ENCODE measurements at regions not wholly inside any gene's neighbourhood (a gene's known extent, or its start where the extent isn't known, plus 50 kb on each side); places are given as distances from the start of the nearest gene placed in this dataset.
"Not testable (repeated sequence)": the region's sequence is repeated elsewhere in the genome, so short reads cannot be mapped to it uniquely, and the experiment has no call there.

GRCh38 chr16:16933861-16934260, 536.9 kb downstream of the XYLT1 start:
- H3K36me3 Mint-ChIP-seq (ENCODE audit: unreplicated experiment) = no peaks in the 10 kb centered on the region
- no peak overlapping the region for H3K4me3 Mint-ChIP-seq (ENCODE audit: unreplicated experiment)
- TF ChIP-seq, protein P1, sequence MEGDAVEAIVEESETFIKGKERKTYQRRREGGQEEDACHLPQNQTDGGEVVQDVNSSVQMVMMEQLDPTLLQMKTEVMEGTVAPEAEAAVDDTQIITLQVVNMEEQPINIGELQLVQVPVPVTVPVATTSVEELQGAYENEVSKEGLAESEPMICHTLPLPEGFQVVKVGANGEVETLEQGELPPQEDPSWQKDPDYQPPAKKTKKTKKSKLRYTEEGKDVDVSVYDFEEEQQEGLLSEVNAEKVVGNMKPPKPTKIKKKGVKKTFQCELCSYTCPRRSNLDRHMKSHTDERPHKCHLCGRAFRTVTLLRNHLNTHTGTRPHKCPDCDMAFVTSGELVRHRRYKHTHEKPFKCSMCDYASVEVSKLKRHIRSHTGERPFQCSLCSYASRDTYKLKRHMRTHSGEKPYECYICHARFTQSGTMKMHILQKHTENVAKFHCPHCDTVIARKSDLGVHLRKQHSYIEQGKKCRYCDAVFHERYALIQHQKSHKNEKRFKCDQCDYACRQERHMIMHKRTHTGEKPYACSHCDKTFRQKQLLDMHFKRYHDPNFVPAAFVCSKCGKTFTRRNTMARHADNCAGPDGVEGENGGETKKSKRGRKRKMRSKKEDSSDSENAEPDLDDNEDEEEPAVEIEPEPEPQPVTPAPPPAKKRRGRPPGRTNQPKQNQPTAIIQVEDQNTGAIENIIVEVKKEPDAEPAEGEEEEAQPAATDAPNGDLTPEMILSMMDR (IDR thresholded peaks at IDR 0.05; ENCODE audit: partially characterized antibody, unreplicated experiment) = no peak
- H3K4me1 Mint-ChIP-seq (ENCODE audit: low read depth, unreplicated experiment) = no peaks in the 10 kb centered on the region
- H3K27me3 Mint-ChIP-seq (ENCODE audit: unreplicated experiment) = peaks cover 2% of the 10 kb centered on the region
- no peak overlapping the region for H3K27ac Mint-ChIP-seq (ENCODE audit: unreplicated experiment)
- no peak for DNase-seq
- H3K9me3 Mint-ChIP-seq (ENCODE audit: unreplicated experiment) = no peaks in the 10 kb centered on the region

DNA sequence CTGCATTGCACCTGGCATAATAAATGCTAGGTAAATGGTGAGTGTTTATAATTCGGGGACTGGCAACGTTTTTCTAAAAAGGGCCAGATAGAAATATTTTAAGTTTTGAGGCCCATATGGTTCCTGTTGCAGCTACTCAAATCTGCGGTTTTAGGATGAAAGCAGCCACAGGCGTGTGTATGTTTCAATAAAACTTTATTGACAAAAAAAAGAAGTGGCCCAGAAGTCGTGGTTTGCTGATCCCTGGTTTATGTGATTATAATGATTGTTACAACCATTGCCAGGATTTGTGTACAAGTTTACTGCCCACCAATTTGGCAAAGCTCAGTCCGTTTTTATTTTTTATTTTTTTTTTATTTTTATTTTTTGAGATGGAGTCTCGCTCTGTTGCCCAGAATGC, 536.1 kb downstream of the XYLT1 start:
- H3K4me3 Mint-ChIP-seq (ENCODE audit: unreplicated experiment) = no peak overlapping the region
- H3K27ac Mint-ChIP-seq (ENCODE audit: unreplicated experiment) = no peak overlapping the region
- peaks cover 2% of the 10 kb centered on the region for H3K27me3 Mint-ChIP-seq (ENCODE audit: unreplicated experiment)
- H3K36me3 Mint-ChIP-seq (ENCODE audit: unreplicated experiment) = no peaks in the 10 kb centered on the region
- TF ChIP-seq, protein P1 (IDR thresholded peaks at IDR 0.05; ENCODE audit: partially characterized antibody, unreplicated experiment) = no peak
- no peak for DNase-seq
- no peaks in the 10 kb centered on the region for H3K9me3 Mint-ChIP-seq (ENCODE audit: unreplicated experiment)
- no peaks in the 10 kb centered on the region for H3K4me1 Mint-ChIP-seq (ENCODE audit: low read depth, unreplicated experiment)

DNA sequence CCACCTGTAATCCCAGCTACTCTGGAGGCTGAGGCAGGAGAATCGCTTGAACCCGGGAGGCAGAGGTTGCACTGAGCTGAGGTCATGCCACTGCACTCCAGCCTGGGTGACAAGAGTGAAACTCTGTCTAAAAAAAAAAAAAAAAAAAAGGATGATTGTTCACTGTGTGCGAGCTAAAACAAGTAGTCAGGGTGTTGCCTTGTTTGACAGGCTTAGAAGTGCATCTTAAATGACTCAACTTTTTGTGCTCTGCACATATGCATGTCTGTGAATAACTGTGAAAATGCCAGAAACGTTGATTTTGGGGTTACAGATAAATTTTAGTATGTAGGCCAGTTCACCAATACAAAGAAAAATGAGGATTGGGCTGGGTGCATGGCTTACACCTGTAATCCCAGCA, 534.9 kb downstream of the XYLT1 start:
- H3K4me3 Mint-ChIP-seq (ENCODE audit: unreplicated experiment); H3K27me3 Mint-ChIP-seq (ENCODE audit: unreplicated experiment); H3K27ac Mint-ChIP-seq (ENCODE audit: unreplicated experiment); H3K9me3 Mint-ChIP-seq (ENCODE audit: unreplicated experiment); H3K4me1 Mint-ChIP-seq (ENCODE audit: low read depth, unreplicated experiment); H3K36me3 Mint-ChIP-seq (ENCODE audit: unreplicated experiment); DNase-seq: not testable (repeated sequence)

- Mint-ChIP-seq H3K27me3 (ENCODE audit: unreplicated experiment) (no peaks in the 10 kb centered on the region), H3K36me3 (ENCODE audit: unreplicated experiment) (no peaks in the 10 kb centered on the region)
- no peak for DNase-seq
Measured at GRCh38 chr16:16937576-16937975, 533.2 kb downstream of the XYLT1 start.

DNA sequence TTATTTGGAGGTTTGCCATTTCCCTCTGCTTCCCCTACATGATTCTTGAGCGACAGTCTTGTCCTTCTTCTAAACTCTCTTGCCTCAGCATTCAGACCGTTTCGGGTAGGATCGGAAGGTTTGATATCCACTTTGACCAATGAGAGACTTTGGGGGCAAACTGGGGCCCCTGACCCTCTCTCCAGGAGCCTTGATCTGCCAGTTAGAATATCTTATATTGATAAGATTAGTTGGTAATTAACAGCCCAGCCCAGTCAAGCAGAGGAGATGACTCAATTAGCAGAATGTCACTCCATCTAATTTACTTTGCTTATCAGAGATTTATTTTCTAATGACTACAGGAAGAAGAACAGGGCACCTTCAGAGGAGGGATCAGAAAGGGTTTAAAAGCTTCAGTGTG, 532.8 kb downstream of the XYLT1 start:
- Mint-ChIP-seq H3K4me3 (ENCODE audit: unreplicated experiment) (no peak overlapping the region), H3K27ac (ENCODE audit: unreplicated experiment) (no peak overlapping the region), H3K27me3 (ENCODE audit: unreplicated experiment) (no peaks in the 10 kb centered on the region), H3K9me3 (ENCODE audit: unreplicated experiment) (no peaks in the 10 kb centered on the region), H3K36me3 (ENCODE audit: unreplicated experiment) (no peaks in the 10 kb centered on the region), H3K4me1 (ENCODE audit: low read depth, unreplicated experiment) (no peaks in the 10 kb centered on the region)
- no peak for DNase-seq
- TF ChIP-seq, protein P1 (IDR thresholded peaks at IDR 0.05; ENCODE audit: partially characterized antibody, unreplicated experiment) = no peak

More at GRCh38 chr16:16937576-16937975, 533.2 kb downstream of the XYLT1 start:
- no peak overlapping the region for H3K27ac Mint-ChIP-seq (ENCODE audit: unreplicated experiment)
- H3K4me3 Mint-ChIP-seq (ENCODE audit: unreplicated experiment) = no peak overlapping the region
- H3K9me3 Mint-ChIP-seq (ENCODE audit: unreplicated experiment) = no peaks in the 10 kb centered on the region
- H3K4me1 Mint-ChIP-seq (ENCODE audit: low read depth, unreplicated experiment) = no peaks in the 10 kb centered on the region
- TF ChIP-seq, protein P1 (IDR thresholded peaks at IDR 0.05; ENCODE audit: partially characterized antibody, unreplicated experiment) = no peak

DNA sequence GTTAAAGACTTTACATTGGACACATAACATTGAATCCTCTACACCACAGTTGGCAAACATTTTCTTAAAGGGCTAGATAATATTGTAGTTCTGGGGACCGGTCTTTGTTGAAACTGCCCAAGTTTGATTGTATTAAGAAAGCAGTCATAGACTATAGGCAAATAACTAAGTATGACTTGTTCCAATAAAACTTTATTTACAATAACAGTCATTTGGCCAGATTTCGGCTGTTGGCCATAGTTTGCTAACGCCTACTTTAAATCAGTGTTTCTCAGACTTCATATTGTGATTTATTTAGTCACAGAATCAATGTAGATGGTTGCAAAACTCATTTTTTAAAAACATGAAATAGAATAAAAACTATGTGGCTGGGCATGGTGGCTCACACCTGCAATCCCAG, 531.8 kb downstream of the XYLT1 start:
- no peak for DNase-seq
- Mint-ChIP-seq H3K4me1 (ENCODE audit: low read depth, unreplicated experiment) (no peaks in the 10 kb centered on the region), H3K27ac (ENCODE audit: unreplicated experiment) (no peak overlapping the region), H3K27me3 (ENCODE audit: unreplicated experiment) (no peaks in the 10 kb centered on the region), H3K9me3 (ENCODE audit: unreplicated experiment) (no peaks in the 10 kb centered on the region), H3K36me3 (ENCODE audit: unreplicated experiment) (no peaks in the 10 kb centered on the region), H3K4me3 (ENCODE audit: unreplicated experiment) (no peak overlapping the region)
- TF ChIP-seq, protein P1 (IDR thresholded peaks at IDR 0.05; ENCODE audit: partially characterized antibody, unreplicated experiment) = no peak
